ENCODE measurements at regions not wholly inside any gene's neighbourhood (a gene's known extent, or its start where the extent isn't known, plus 50 kb on each side); places are given as distances from the start of the nearest gene placed in this dataset.

GRCh38 chr4:78004270-78004669 is 52.9 kb upstream of the FRAS1 start:
- TF ChIP-seq ZEB2 (tag by site-specific recombination; IDR thresholded peaks at IDR 0.05) (no peak), ZNF37A (tag by site-specific recombination; IDR thresholded peaks at IDR 0.05) (no peak), CTCF (tag by site-specific recombination; IDR thresholded peaks at IDR 0.05) (no peak), ZBTB21 (tag by site-specific recombination; IDR thresholded peaks at IDR 0.05) (no peak), ZNF692 (tag by site-specific recombination; IDR thresholded peaks at IDR 0.05) (no peak), HOXC10 (CRISPR knock-in tag; IDR thresholded peaks at IDR 0.05) (no peak), ZNF549 (tag by site-specific recombination; IDR thresholded peaks at IDR 0.05) (no peak), KLF9 (tag by site-specific recombination; IDR thresholded peaks at IDR 0.05; ENCODE audit: low read depth) (no peak), REST (tag by site-specific recombination; IDR thresholded peaks at IDR 0.05) (no peak), ZNF239 (tag by site-specific recombination; IDR thresholded peaks at IDR 0.05) (no peak), SP7 (tag by site-specific recombination; IDR thresholded peaks at IDR 0.05) (no peak), ZNF311 (tag by site-specific recombination; IDR thresholded peaks at IDR 0.05; ENCODE audit: borderline replicate concordance) (no peak), PRDM2 (tag by site-specific recombination; IDR thresholded peaks at IDR 0.05; ENCODE audit: borderline replicate concordance) (no peak), ZBTB1 (tag by site-specific recombination; IDR thresholded peaks at IDR 0.05) (no peak)
